Stimulated activated CD4-positive, alpha-beta T cell treated with anti-CD3 and anti-CD28 coated beads, Interleukin-1b, Interleukin-23, amount 100 ng/mL, for 4 hours (primary cell): ENCODE measurements at regions not wholly inside any gene's neighbourhood (a gene's known extent, or its start where the extent isn't known, plus 50 kb on each side); places are given as distances from the start of the nearest gene placed in this dataset.
"Not testable (repeated sequence)": the region's sequence is repeated elsewhere in the genome, so short reads cannot be mapped to it uniquely, and the experiment has no call there.

Source experiments
- DNase-seq, 2 donors: peaks; one replicate each; pipeline ENCODE4 v3.0.0-alpha.2; 2020; ENCODE audit warnings: low read depth in 2 of 2

DNA sequence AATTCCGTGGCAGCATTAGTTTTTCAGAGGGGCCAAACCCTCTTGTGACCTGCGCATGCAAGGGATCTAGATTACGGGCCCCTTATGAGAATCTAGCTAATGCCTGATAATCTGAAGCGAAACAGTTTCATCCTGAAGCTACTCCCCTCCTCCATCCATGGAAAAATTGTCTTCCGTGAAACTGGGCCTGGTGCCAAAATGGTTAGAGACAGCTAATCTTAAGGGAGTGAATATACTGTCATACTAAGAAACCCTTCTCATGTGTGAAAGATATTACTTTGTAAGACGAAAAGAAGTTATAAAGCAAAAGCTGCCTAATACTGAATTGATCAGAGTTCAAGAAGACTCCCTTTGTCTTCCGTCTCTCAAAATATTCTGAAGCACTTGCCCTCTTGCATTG lies 166.3 kb downstream of the DUSP10 start:
- DNase-seq = no peak

DNA sequence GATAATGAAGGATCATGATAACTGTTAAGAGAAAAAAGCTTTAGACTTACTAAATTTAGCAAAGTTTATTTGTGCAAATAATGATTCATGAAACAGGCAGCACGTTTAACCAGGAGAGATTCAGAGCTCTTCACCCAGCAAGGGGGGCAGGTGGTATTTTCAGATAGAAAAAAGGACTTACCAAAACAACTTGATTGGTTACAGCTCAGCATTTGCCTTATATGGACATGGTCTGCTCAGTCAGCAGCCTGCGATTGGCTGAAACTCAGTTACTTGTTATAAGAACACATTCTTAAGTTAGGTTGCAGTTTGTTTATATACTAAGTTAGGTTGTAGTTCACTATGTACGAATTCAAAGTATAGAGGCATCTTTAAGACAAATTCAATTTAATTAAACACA lies 165.6 kb downstream of the DUSP10 start:
- DNase-seq = no peak

DNA sequence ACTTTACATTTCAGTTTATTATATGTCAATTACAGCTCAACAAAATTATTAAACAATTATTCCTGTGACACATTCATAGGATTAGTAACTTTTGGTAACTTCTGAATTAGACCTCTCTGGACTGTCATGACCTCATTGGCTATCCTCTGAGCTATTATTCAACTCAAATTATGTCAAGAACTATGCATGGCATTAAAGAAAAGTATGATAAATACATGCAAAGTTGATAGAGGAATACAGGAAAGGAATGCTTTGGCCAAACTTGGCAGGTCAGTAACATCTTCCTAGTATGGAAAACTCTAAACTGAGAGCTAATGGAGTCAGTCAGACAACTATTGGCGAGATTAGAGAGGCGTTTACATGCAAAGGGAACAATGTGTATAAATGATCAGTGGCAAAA lies 158.4 kb downstream of the DUSP10 start:
- no peak for DNase-seq

DNA sequence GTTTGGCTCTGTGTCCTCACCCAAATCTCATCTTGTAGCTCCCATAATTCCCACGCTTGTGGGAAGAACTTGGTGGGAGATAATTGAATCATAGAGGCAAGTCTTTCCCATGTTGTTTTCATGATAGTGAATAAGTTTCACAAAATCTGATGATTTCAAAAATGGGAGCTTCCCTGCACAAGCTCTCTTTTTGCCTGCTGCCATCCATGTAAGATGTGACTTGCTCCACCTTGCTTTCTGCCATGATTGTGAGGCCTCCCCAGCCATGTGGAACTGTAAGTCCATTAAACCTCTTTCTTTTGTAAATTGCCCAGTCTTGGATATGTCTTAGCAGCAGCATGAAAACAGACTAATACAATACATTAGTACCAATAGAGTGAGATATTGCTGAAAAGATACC lies 154.9 kb downstream of the DUSP10 start:
- DNase-seq = not testable (repeated sequence)

DNA sequence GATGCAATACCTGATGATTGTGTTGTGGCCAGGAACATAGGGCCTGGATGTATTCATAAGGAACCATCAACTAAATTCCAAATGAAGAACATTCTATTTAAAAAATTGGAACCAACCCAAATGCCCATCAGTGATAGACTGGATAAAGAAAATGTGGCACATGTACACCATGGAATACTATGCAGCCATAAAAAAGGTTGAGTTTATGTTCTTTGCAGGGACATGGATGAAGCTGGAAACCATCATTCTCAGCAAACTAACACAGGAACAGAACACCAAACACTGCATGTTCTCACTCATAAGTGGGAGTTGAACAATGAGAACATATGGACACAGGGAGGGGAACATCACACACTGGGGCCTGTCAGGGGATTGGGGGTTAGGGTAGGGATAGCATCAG lies 150.6 kb downstream of the DUSP10 start:
- not testable (repeated sequence) for DNase-seq

DNA sequence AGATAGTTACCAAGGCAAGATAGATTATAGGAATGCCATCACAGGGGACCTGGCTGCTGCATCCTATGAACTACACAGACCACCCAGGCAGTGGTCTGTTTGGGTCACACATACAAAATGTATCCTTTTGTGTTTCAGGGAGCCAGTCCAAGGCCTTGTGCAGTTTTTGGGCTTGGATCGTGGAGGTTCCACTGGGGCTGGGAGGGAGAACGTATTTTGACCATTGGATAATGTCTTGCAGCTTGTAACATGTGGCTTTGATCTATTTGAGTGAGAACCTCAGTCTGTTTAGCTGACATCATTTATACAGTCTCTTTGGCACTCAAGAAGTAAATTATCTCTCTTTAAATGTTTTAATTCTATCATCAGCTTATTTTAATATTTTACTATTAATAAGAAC lies 147.3 kb downstream of the DUSP10 start:
- DNase-seq = no peak

DNA sequence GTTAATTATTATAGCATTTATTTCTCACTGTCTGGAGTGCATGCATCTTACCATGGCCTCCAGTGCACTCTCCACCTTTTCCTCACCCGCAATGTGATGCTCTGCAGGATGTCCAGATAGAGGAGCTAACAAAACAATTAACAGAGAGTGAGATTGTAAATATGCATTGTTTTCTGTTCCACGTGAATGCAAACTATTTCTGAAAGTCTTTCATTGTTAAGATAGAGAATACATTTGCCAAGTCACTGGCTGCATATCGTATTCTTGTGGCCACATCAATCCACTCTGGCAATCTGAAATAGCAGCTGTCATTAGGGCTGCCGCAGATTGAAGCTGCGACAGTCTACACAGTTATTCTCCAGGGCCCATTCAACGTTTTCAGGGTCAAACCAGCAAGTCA lies 143.8 kb downstream of the DUSP10 start:
- DNase-seq = no peak

DNA sequence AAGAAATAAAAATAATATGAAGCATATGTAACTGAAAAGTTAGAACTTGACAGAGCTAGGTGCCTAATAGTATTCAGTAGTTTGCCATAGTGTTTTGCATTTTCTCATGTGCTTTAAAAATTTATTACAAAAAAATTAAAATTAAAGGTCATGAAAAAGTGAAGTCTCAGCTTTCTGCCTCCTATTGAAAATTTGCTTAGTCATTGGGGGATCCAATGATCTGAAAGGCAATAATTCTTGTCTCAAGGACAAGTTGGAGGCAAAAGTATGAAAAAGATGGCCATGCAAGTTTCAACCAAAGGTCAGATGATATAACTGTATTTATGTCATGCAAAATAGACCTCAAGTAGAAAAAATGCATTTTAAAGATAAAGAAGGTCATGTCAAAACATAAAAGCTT lies 140.7 kb downstream of the DUSP10 start:
- DNase-seq = no peak

DNA sequence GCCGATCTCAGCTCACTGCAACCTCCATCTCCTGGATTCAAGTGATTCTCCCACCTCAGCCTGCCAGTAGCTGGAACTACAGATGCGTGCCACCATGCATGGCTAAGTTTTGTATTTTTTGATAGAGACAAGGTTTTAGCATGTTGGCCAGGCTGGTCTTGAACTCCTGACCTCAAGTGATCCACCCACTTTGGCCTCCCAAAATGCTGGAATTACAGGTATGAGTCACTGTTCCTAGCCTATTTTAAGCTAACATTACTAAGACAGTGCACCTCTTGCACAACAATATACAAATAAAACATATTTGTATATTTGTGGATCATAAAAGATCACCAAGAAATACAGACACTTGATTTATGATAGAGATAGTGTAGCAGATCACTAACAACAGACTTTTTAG lies 139.1 kb downstream of the DUSP10 start:
- DNase-seq = no peak

DNA sequence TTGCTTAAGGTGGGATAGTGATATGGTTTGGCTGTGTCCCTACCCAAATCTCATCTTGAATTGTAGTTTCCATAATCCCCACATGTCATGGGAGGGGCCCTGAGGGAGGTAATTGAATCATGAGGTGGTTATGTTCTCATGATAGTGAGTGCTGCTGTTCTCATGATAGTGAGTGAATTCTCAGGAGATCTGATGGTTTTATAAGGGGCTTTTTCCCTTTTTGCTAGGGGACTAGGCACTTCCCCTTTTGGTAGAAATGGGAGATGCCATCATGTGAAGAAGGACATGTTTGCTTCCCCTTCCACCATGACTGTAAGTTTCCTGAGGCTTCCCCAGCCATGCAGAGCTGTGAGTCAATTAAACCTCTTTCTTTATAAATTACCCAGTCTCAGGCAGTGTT lies 137.5 kb downstream of the DUSP10 start:
- not testable (repeated sequence) for DNase-seq

DNA sequence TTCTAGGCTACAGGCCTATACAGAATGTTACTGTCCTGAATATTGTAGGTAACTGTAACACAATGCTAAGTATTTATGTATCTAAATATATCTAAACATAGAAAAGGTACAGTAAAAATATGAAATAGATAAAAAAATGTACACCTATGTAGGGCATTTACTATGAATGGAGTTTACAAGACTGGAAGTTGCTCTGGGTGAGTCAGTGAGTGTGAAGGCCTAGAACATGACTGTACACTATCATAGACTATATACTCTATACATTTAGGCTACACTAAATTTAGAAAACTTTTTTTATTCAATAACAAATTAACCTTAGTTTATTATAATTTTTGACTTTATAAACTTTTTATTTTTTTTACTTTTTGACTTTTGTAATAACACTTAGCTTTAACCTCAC lies 136.9 kb downstream of the DUSP10 start:
- DNase-seq = no peak

DNA sequence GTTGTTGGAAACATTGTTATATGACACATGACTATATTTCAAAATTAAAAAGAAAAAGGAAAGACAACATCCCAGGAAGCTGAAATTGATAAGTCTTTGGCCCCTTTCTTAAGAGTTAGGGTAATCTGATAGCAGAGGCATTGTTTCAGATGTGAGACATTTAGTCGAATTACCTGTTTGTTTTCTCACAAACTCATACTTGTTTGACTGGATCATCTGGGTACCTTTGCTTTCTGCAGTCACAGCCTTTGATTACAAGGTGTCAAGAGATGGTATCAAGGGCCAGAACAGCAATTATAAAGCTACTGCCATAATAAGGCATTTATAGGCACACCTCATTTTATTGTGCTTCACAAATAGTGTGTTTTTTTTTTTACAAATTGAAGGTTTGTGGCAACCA lies 136.3 kb downstream of the DUSP10 start:
- no peak for DNase-seq

DNA sequence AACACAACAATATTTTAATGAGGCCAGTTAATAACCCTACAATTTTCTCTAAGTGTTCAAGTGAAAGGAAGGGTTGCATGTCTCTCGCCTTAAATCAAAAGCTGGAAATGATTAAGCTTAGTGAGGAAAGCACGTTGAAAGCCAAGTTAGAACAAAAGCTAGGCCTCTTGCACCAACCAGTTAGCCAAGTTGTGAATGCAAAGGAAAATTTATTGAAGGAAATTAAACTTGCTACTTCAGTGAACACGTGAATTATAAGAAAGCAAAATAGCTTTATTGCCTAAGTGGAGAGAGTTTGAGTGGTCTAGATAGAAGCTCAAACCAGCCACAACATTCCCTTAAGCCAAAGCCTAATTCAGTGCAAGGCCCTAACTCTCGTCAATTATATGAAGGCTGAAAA lies 135.6 kb downstream of the DUSP10 start:
- DNase-seq = no peak

DNA sequence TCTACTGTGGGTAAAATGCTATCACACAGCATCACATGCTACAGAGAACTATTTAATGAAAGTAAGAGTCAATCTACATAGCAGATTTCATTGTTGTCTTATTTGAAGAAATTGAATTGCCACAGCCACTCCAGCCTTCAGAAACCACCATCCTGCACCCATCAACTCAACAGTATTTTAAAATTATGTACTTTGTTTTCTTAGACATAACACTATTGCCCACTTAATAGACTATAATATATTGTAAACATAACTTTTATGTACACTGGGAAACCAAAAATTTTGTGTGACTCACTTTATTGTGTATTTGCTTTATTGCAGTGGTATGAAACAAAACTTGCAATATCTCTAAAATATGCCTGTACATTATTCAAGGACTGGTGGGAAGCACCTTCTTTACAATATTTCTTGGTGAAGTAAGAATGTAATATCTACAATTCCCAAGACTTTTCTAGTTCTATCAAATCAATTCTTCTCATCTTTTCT lies 133.0 kb downstream of the DUSP10 start:
- DNase-seq = no peak

DNA sequence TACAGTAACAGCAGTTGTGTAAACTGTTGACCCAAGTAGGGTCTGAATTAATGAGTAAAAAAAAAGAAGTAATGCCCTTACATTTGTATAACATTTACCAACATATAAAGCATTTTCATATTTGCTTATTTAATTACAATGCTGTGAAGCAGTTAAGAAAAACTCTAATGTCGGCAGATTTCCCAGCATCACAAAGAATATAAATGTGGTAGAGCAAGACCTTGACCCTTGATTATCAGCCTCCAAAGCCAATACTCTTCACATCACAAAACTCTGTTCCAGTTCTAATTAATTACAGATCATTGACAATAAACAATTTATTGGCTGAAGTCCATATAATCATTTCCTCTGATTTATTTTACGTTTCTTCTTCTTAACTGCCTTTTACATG lies 130.2 kb downstream of the DUSP10 start:
- no peak for DNase-seq

DNA sequence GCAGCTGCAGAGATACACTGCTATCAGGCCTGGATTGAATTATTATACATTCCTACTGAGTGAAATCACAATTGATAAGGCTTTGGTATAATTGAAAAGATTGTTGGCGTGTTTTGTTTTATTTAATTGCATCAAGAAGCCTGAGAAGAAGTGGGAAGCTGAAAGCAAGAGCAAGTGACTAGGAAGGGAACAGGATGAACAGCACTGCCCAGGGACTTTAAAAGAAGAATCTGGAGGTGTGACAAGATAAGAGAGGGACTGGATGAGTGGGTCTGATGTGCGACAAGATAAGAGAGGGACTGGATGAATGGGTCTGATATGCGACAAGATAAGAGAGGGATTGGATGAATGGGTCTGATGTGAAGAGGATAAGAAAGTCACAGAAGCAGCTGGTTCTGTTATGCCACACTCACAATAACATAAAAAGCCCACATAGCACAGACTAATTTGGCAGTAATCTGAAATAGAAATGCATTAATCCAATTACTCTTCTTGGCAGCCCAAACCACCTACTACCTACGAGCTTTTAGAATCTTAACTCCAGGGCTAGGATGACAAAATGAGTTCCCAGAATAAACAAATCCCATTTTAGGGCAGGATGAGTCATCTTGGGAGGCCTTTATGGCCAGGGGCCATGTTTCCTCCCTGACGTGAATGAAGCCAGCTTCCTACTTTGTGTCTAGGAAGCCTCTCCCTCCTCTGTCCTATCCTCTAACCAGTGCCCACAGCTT lies 129.7 kb downstream of the DUSP10 start:
- DNase-seq = no peak

DNA sequence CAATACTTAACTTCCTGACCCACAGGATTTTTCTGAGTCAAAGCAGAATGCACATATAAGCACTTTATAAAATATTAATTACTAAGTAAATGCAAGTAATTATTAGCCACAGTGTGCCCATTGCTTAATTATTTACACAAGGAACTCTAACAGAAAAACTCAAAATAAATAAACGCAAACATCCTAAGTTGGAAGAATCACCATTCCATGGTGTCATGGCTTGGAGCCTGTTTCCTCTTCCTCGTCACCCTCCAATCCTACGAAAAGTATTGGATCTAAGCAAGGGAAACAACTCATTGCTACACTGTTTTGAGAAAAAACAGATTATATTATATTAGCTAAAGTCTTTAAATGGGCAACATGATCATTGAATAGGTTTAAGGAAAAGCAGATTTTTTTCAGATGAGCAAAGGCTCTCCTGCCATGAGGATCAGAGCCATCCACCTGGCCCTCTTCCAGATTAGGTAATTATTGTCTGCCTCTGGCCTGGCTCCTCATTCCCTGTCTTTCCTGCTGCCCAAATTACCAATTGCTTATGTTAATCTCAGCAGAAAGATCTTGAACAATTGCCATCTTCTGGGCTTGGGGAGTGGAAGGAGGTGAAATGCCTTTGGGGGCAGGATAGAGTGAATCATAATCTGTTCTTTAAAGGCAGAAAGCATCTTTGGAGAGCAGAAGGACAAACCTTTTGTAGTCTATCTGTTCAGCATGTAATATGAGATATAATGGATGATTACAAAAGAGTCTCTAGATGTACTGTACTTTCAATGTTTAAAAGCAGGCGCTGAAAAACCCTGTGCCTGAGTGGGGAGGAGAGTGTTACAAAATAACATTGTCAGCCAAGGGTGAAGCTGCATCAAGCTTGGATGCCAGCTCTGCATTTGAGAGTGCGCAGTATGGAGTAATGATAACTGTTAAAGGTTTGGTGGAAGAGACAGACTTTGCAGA lies 121.2 kb downstream of the DUSP10 start:
- no peak for DNase-seq

DNA sequence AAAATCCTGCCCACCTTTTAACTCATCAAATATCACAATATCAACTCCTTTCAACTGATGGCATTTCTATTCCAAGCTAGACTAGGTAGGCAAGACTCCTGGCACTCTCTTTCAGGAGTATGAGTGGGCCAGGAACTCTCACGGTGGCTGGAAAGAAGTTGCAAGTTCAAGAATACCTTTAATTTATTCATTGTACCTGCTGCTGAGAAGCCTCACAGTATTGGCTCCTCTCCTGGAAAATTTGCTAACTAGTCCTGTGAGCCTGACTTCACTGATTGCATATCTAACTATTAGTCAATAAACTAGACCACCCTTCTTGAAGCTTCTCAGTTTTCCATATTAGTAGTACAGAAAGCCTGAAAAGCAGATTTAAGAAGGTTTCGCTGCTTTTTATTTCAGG lies 120.2 kb downstream of the DUSP10 start:
- no peak for DNase-seq

DNA sequence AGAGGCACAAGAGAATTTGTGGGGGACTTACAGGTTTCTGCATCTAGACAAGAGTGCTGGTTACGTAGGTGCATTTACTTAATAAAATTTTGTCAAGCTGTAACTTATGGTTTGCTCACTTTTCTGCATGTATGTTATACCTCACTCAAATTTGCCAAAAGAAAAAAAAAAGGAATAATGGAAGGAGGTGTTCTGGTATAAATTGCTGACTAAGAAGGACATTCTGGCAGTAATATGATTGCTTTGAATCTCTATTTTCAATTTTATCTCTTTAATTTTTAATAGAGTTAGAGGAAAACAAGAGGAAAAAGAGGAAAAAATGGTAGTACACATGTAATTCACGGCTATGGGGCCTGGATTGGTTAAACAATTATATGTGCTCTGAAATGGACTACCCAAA lies 119.5 kb downstream of the DUSP10 start:
- DNase-seq = no peak

DNA sequence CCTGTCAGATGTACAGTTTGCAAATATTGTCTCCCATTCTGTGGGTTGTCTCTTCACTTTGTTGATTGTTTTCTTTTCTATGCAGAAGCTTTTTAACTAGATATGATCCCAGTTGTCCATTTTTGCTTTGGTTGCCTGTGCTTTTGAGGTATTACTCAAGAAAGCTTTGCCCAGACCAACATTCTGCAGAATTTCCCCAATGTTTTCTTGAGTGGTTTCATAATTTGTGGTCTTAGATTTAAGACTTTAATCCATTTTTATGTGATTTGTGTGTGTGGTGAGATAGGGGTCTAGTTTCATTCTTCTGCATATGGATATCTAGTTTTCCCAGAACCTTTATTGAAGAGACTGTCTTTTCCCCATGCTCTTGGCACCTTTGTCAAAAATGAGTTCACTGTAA lies 116.9 kb downstream of the DUSP10 start:
- no peak for DNase-seq

DNA sequence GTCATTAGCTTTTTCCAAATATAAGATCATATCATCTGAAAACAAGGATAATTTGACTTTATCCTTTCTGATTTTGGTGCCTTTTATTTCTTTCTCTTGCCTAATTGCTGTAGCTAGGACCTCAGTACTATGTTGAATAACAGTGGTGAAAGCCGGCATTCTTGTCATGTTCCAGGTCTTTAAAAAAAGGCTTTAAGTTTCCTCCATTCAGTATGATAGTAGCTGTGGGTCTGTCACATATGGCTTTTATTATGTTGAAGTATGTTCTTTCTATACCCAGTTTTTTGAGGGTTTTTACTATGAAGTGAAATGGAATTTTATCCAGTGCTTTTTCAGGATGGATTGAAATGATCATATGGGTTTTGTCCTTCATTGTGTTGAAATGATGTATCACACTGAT lies 115.8 kb downstream of the DUSP10 start:
- no peak for DNase-seq

DNA sequence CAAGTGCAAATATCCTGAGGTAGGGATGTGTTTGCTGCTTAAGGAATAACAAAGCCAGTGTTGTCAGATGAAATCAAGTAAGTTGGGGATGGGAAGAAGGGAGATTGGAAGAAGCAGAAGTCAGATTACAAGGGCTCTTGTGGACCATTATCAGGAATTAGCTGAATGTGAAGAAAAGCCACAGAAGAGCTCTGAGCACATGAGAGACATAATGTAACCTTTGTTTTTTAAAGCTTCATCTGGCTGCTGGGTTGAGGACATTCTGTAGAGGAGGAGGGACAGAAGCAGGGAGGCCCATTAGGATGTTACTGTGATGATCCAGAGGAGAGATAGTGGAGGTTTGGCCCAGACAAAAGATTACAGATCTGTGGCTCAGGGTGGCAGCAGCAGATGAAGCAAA lies 111.7 kb downstream of the DUSP10 start:
- no peak for DNase-seq

DNA sequence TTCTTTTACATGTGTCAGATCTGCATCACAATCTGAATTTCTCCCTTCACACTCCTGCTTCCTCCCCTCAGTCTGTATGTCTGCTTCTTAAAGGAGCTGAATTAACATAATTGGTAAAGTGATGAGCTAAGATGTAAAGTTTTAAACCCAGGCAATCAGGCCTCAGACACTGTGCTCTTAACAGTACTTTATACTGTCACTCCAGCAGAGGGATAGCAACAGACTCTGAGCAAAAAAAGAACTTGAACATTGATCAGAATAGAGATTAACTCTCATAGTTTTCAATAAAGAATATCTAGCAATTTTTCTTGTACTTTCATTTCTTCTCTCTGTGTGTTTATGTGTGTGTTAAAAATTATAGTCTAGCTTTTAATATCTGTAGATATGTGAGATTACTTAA lies 110.3 kb downstream of the DUSP10 start:
- DNase-seq = no peak
